Skeletal muscle satellite cell (primary cell): ENCODE measurements at regions not wholly inside any gene's neighbourhood (a gene's known extent, or its start where the extent isn't known, plus 50 kb on each side); places are given as distances from the start of the nearest gene placed in this dataset.
"Not testable (repeated sequence)": the region's sequence is repeated elsewhere in the genome, so short reads cannot be mapped to it uniquely, and the experiment has no call there.

Source experiments
- H3K27me3 ChIP-seq: 2 replicates; pipeline ENCODE4 v1.7.0; 2013; ENCODE audit warnings: low read length; ENCODE audit not compliant: control insufficient read depth, insufficient read depth
- H3K36me3 ChIP-seq: 2 replicates; pipeline ENCODE4 v1.7.0; 2013; ENCODE audit warnings: mild to moderate bottlenecking, control low read depth, low read length; ENCODE audit not compliant: insufficient read depth
- H3K4me1 ChIP-seq: 2 replicates; pipeline ENCODE4 v1.7.0; 2013; ENCODE audit warnings: low read length; ENCODE audit not compliant: control insufficient read depth, insufficient read depth
- H3K4me2 ChIP-seq: 2 replicates; pipeline ENCODE4 v1.7.0; 2013; ENCODE audit warnings: mild to moderate bottlenecking, low read length
- H3K4me3 ChIP-seq: 2 replicates; pipeline ENCODE4 v1.7.0; 2013; ENCODE audit warnings: low read length
- H3K9ac ChIP-seq: 2 replicates; pipeline ENCODE4 v1.7.0; 2013; ENCODE audit warnings: mild to moderate bottlenecking, low read depth, low read length, moderate library complexity
- H3K9me3 ChIP-seq: replicated peaks from 2 replicates; pipeline ENCODE4 v1.7.0; 2013; ENCODE audit warnings: mild to moderate bottlenecking, control low read depth, low read length

DNA sequence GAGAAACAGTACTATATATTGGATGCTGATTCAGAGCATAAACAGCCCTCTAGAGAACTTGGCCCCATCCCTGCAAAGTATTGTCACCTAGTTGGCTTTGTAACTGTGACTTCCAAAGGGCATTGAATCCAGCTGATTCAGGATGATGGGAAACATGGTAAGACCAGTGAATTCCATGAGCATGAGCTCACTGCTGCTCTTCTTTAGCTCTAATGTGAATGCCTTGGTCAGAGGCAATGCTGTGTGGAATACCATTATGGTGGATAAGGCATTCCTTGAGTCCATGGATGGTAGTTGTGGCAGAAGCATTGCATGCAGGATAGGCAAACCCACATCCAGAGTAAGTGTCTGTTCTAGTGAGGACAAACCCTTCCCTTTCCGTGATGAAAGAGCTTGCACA is 365.6 kb upstream of the EDA2R start:
- peaks cover 16% of the 10 kb centered on the region for H3K9me3 ChIP-seq
- no peak overlapping the region for H3K4me3 ChIP-seq
- H3K27me3 ChIP-seq: no peaks in the 10 kb centered on the region
- no peaks in the 10 kb centered on the region for H3K4me1 ChIP-seq
- H3K9ac ChIP-seq: no peak overlapping the region
- no peak overlapping the region for H3K4me2 ChIP-seq
- no peaks in the 10 kb centered on the region for H3K36me3 ChIP-seq

DNA sequence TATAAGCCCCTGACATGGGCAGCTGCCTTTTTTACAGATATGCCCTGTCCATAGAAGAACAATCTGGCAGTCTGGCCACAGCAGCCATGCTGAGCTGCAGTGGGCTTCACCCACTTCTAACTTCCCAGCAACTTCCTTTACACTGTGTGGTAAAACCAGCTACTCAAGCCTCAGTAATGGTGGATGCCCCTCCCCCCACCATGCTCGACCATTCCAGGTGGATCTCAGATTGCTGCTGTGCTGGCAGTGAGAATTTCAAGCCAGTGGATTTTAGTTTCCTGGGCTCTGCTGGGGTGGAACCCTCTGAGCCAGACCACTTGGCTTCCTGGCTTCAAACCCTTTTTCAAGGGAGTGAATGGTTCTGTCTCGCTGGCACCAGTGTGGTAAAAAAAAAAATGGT is 355.9 kb upstream of the EDA2R start:
- no peak overlapping the region for H3K4me3 ChIP-seq
- no peak overlapping the region for H3K4me2 ChIP-seq
- no peaks in the 10 kb centered on the region for H3K4me1 ChIP-seq
- H3K27me3 ChIP-seq: no peaks in the 10 kb centered on the region
- H3K9me3 ChIP-seq: no peaks in the 10 kb centered on the region
- no peak overlapping the region for H3K9ac ChIP-seq
- no peaks in the 10 kb centered on the region for H3K36me3 ChIP-seq

DNA sequence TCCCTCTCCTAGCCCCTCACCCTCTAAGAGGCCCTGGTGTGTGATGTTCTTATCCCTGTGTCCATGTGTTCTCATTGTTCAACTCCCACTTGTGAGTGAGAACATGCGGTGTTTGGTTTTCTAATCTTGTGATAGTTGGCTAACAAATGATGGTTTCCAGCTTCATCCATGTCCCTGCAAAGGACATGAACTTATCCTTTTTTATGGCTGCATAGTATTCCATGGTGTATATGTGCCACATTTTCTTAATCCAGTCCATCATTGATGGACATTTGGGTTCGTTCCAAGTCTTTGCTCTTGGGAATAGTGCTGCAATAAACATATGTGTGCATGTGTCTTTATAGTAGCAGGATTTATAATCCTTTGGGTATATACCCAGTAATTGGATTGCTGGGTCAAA is 353.2 kb upstream of the EDA2R start:
- not testable (repeated sequence) for H3K27me3 ChIP-seq, H3K4me3 ChIP-seq, H3K9me3 ChIP-seq, H3K4me2 ChIP-seq, H3K4me1 ChIP-seq, H3K9ac ChIP-seq, H3K36me3 ChIP-seq

DNA sequence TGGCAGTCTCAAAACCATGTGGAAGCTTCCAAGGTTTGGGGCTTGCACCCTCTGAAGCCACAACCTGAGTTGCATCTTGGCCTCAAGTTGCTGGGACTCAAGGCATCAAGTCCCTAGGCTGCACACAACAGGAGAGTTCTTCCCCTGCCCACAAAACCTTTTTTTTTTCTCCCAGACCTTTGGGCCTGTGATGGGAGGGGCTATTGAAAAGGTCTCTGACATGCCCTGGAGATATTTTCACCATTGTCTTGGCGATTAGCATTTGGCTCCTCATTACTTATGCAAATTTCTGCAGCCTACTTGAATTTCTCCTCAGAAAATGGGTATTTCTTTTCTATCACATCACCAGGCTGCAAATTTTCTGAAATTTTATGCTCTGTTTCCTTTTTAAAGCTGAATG is 349.5 kb upstream of the EDA2R start:
- Histone ChIP-seq H3K36me3 (no peaks in the 10 kb centered on the region), H3K4me1 (no peaks in the 10 kb centered on the region), H3K4me2 (no peak overlapping the region), H3K9me3 (peaks cover 3% of the 10 kb centered on the region), H3K9ac (no peak overlapping the region), H3K27me3 (no peaks in the 10 kb centered on the region), H3K4me3 (no peak overlapping the region)

DNA sequence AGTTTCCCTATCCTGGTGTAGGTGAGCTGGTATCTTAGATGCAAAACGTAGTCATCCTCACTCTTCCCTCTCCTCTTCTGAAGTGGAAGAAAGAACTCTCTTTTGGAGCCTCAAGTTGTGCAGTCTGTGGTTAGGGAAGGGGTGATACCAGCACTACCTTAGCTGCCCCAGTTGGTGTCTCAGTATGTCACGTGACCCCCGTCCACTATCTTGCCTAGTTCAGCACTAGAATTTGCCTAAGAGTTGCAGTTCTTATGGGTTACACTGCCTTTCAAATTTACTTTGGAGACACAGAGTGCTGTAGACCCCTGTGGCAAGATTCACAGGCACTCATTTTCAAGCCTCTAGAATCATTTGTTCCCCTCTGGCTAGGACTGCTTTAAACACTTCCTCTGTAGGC is 322.8 kb upstream of the EDA2R start:
- Histone ChIP-seq H3K4me1 (no peaks in the 10 kb centered on the region), H3K9ac (no peak overlapping the region), H3K4me3 (no peak overlapping the region), H3K36me3 (no peaks in the 10 kb centered on the region), H3K4me2 (no peak overlapping the region), H3K9me3 (peaks cover 4% of the 10 kb centered on the region), H3K27me3 (no peaks in the 10 kb centered on the region)

DNA sequence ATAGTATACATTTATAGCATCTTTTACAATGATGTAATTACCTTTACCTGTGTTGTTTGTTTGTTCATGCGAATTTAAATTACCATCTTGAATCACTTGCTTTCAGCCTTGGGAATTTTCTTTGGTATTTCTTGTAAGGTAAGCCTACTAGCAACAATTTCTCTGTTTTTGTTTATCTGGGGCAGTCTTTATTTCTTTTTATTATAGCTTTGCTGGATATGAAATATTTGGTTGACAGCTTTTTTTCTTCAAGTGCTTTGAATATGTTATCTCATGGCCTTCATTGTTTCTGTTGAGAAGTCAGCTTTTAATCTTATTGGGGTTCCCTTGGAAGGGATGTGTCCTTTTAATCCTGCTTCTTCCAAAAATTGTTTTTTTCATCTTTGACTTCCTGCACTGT is 292.8 kb upstream of the EDA2R start:
- Histone ChIP-seq H3K9ac (no peak overlapping the region), H3K9me3 (no peaks in the 10 kb centered on the region), H3K36me3 (no peaks in the 10 kb centered on the region), H3K4me3 (no peak overlapping the region), H3K4me1 (no peaks in the 10 kb centered on the region), H3K4me2 (no peak overlapping the region), H3K27me3 (no peaks in the 10 kb centered on the region)

DNA sequence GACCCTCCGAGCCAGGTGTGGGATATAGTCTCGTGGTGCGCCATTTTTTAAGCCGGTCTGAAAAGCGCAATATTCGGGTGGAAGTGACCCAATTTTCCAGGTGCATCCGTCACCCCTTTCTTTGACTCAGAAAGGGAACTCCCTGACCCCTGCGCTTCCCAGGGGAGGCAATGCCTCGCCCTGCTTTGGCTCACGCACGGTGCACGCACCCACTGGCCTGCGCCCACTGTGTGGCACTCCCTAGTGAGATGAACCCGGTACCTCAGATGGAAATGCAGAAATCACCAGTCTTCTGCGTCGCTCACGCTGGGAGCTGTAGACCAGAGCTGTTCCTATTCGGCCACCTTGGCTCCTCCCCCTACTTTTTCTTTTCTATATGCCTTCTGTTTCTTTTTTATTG is 291.6 kb upstream of the EDA2R start:
- H3K4me3 ChIP-seq, H3K36me3 ChIP-seq, H3K4me1 ChIP-seq, H3K9me3 ChIP-seq, H3K27me3 ChIP-seq, H3K9ac ChIP-seq, H3K4me2 ChIP-seq: not testable (repeated sequence)

DNA sequence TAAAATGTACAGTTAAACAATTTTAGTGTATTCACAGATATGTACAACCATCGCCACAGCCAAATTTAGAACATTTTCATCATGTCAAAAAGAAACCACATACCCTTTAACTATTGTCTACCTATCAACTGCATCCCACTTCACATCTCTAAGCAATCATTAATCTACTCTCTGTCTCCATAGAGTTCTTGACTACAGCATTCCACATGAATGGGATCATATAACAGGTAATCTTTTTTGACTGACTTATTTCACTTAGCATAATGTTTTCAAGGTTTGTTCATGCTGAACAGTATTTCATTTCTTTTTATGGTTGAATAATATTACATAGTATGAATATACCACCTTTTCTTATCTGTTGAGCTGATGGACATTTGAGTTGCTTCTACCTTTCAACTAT is 281.4 kb upstream of the EDA2R start:
- no peaks in the 10 kb centered on the region for H3K9me3 ChIP-seq
- no peaks in the 10 kb centered on the region for H3K36me3 ChIP-seq
- H3K4me1 ChIP-seq: no peaks in the 10 kb centered on the region
- H3K4me2 ChIP-seq: no peak overlapping the region
- H3K27me3 ChIP-seq: no peaks in the 10 kb centered on the region
- no peak overlapping the region for H3K9ac ChIP-seq
- no peak overlapping the region for H3K4me3 ChIP-seq

DNA sequence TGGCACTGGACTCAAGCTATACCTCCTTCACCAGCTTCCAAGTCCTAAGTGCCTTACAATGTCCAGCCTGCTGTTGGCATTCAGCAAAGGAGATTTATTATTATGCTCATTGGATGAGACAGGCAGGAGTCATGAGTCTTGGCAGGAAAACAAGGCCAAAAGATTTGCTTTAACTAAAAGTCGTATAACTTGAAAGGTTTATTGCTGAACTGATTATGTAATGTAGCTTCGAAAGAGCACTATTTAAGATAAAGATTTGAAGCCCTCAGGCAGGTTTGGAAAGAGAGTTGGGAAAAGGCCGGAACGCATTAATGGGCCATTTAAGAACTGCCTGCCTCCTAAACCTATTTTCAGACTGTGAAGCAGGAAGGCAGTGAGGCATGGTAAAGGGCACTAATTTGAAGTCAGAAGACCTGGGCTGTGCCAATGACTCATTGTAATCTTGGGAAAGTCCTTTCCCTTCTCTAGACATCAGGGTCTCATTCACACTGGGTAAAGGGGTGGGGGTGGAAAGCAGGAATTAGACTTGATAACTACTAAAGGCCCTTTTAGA is 280.5 kb upstream of the EDA2R start:
- H3K4me1 ChIP-seq: no peaks in the 10 kb centered on the region

DNA sequence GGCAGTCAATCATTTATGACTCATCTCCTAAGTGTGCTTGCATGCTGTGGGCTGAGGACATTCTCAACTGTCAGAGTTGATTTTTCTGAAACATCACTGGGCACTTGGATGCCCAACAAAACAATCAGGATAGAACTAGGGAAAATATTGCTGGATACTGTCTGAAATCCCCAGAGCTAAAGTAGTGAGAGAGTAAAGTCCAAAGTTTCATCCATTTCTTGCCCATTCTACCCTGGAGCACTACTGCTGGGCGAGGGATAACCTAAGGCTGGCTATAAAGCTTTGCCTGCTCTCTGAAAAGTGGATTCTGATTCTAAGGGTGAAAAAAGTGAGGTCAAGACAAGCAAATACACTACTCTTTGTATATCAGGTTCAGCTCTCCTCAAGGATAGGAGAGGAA is 279.6 kb upstream of the EDA2R start:
- Histone ChIP-seq H3K36me3 (no peaks in the 10 kb centered on the region), H3K27me3 (no peaks in the 10 kb centered on the region)

More for the DNA sequence above, 280.5 kb upstream of the EDA2R start:
- Histone ChIP-seq H3K4me2 (no peak overlapping the region), H3K9ac (no peak overlapping the region), H3K9me3 (no peaks in the 10 kb centered on the region), H3K4me3 (no peak overlapping the region), H3K36me3 (no peaks in the 10 kb centered on the region), H3K27me3 (no peaks in the 10 kb centered on the region)

DNA sequence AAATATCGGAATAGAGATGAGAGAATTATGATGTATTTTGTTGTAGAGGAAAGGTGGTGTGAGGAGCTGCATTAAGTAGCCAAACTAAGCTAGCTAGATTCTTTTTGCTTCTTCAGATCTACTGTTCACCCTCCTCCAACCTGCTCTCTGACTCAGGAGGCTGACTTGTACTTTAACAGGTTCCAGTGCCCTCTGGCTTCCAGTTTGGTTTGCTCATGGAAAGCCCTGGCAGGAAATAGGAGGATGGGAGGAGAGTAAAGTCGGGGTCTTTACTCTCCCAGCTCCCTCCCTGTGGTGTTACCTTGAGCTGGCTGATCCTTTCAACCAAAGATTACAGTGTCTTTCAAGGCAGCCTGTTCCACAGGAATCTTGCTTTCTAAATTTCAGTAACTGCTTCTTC is 277.0 kb upstream of the EDA2R start:
- no peak overlapping the region for H3K4me3 ChIP-seq
- H3K9me3 ChIP-seq: no peaks in the 10 kb centered on the region
- H3K9ac ChIP-seq: no peak overlapping the region

More for the DNA sequence above, 279.6 kb upstream of the EDA2R start:
- no peaks in the 10 kb centered on the region for H3K4me1 ChIP-seq
- no peaks in the 10 kb centered on the region for H3K9me3 ChIP-seq
- no peak overlapping the region for H3K4me2 ChIP-seq
- H3K4me3 ChIP-seq: no peak overlapping the region
- H3K9ac ChIP-seq: no peak overlapping the region

DNA sequence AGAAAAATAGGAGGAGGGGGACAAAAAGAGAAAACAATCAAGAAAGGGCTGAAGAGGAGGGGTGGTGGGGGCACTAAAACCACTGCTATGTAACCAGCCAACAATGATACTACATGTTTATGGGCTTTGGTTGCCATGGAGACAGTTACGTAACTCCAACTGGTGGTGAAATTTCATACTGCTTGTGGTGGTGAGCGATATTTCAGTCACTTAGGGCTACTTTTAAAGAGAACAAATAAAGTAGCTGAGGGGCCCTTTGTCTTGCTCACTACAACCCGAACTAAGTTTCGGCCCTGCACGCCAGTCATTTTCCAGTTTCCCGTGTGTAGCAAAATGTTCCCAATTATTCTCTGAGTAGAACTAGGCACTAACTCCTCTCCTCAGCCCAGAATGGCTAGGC is 275.2 kb upstream of the EDA2R start:
- Histone ChIP-seq H3K36me3 (no peaks in the 10 kb centered on the region), H3K9me3 (no peaks in the 10 kb centered on the region), H3K4me3 (no peak overlapping the region), H3K27me3 (no peaks in the 10 kb centered on the region), H3K4me2 (no peak overlapping the region), H3K4me1 (no peaks in the 10 kb centered on the region), H3K9ac (no peak overlapping the region)

More for the DNA sequence above, 277.0 kb upstream of the EDA2R start:
- Histone ChIP-seq H3K4me1 (no peaks in the 10 kb centered on the region), H3K4me2 (no peak overlapping the region), H3K27me3 (no peaks in the 10 kb centered on the region), H3K36me3 (no peaks in the 10 kb centered on the region)
